HEK293 (cell line): ENCODE measurements at regions not wholly inside any gene's neighbourhood (a gene's known extent, or its start where the extent isn't known, plus 50 kb on each side); places are given as distances from the start of the nearest gene placed in this dataset.

ENCODE experiments used
- CTCF ChIA-PET: fragments of 350-600 bp; formaldehyde crosslinking; extraction: SDS; loops from one replicate; lab custom pipeline; 2021; ENCODE audit warnings: antibody characterized with exemption; lab: Yijun Ruan, JAX
- POLR2A ChIA-PET: fragments of 300-600 bp; formaldehyde crosslinking; extraction: SDS; loops from one replicate; lab custom pipeline; 2020; ENCODE audit warnings: antibody characterized with exemption, inconsistent platforms; lab: Yijun Ruan, JAX
- H3K27ac ChIP-seq: fragments of 200-500 bp; sonication (Bioruptor generic); 2 replicates; pipeline ENCODE4 v1.5.1; 2014; ENCODE audit warnings: low read depth, low read length, control low read depth, inconsistent platforms; ENCODE audit errors: extremely low read depth
- H3K36me3 ChIP-seq, 2 experiments: fragments of 200-500 bp in 1 of 2; sonication (Bioruptor generic) in 1 of 2; 1 replicate in 1 of 2; 2 replicates in 1 of 2; pipeline ENCODE4 v1.5.1; 2014 to 2017; ENCODE audit warnings: inconsistent platforms in 2 of 2, low read length in 2 of 2; ENCODE audit not compliant: control insufficient read depth in 2 of 2, insufficient read depth in 1 of 2
- H3K4me1 ChIP-seq: fragments of 200-500 bp; sonication (Bioruptor generic); 2 replicates; pipeline ENCODE4 v1.5.1; 2014; ENCODE audit warnings: mild to moderate bottlenecking, low read length, inconsistent platforms; ENCODE audit not compliant: control insufficient read depth, insufficient read depth
- H3K4me3 ChIP-seq: 2 replicates; pipeline ENCODE4 v1.5.1; 2011; ENCODE audit warnings: low read depth, mild to moderate bottlenecking, control low read depth, low read length, moderate library complexity
- H3K9me3 ChIP-seq: fragments of 200-500 bp; sonication (Bioruptor generic); 2 replicates; pipeline ENCODE4 v1.5.1; 2014; ENCODE audit warnings: low read depth, low read length, inconsistent platforms; ENCODE audit not compliant: control insufficient read depth, insufficient read depth
- BCL11A ChIP-seq: fragments of 450-650 bp; formaldehyde crosslinking; IDR thresholded peaks from 2 replicates; pipeline ENCODE4 v1.5.1; 2016; ENCODE audit warnings: low read depth, missing biosample characterization, missing genetic modification characterization
- HOXD13 ChIP-seq: sonication (generic); formaldehyde crosslinking; IDR thresholded peaks from 2 replicates; pipeline ENCODE4 v1.8.0; 2022; ENCODE audit warnings: missing genetic modification reagents, borderline replicate concordance
- OSR2 ChIP-seq: fragments of 450-650 bp; formaldehyde crosslinking; IDR thresholded peaks from 2 replicates; pipeline ENCODE4 v1.5.1; 2016; ENCODE audit warnings: missing biosample characterization, missing genetic modification characterization
- PATZ1 ChIP-seq: fragments of 450-650 bp; formaldehyde crosslinking; IDR thresholded peaks from 2 replicates; pipeline ENCODE4 v1.5.1; 2016; ENCODE audit warnings: missing biosample characterization, missing genetic modification characterization
- SALL2 ChIP-seq: fragments of 450-650 bp; formaldehyde crosslinking; IDR thresholded peaks from 2 replicates; pipeline ENCODE4 v1.5.0; 2017; ENCODE audit warnings: missing biosample characterization, mild to moderate bottlenecking, missing genetic modification characterization, borderline replicate concordance
- SCRT2 ChIP-seq: fragments of 450-650 bp; formaldehyde crosslinking; IDR thresholded peaks from 2 replicates; pipeline ENCODE4 v1.5.1; 2016; ENCODE audit warnings: missing biosample characterization, missing genetic modification characterization
- SP3 ChIP-seq: fragments of 450-650 bp; formaldehyde crosslinking; IDR thresholded peaks from 2 replicates; pipeline ENCODE4 v1.5.1; 2016; ENCODE audit warnings: missing biosample characterization, missing genetic modification characterization
- TRIM28 ChIP-seq: IDR thresholded peaks from 2 replicates; pipeline ENCODE4 v1.6.1; 2011; ENCODE audit warnings: low read length, control low read depth, borderline replicate concordance
- ZFP69B ChIP-seq: fragments of 450-650 bp; formaldehyde crosslinking; IDR thresholded peaks from 2 replicates; pipeline ENCODE4 v1.5.1; 2016; ENCODE audit warnings: missing biosample characterization, missing genetic modification characterization
- ZNF138 ChIP-seq: fragments of 450-650 bp; formaldehyde crosslinking; IDR thresholded peaks from 2 replicates; pipeline ENCODE4 v1.5.1; 2016; ENCODE audit warnings: missing biosample characterization, missing genetic modification characterization, borderline replicate concordance
- ZNF274 ChIP-seq, 2 experiments: fragments of 200-500 bp in 1 of 2; fragments of 450-650 bp in 1 of 2; sonication (Bioruptor generic) in 1 of 2; formaldehyde crosslinking in 1 of 2; IDR thresholded peaks; 2 replicates each; pipeline versions ENCODE4 v1.5.1 to v1.6.1; 2014 to 2016; ENCODE audit warnings: borderline replicate concordance in 1 of 2, inconsistent platforms in 1 of 2, low read length in 1 of 2, missing biosample characterization in 1 of 2, missing genetic modification characterization in 1 of 2
- ZNF311 ChIP-seq: fragments of 450-650 bp; formaldehyde crosslinking; IDR thresholded peaks from 2 replicates; pipeline ENCODE4 v1.5.1; 2017; ENCODE audit warnings: missing biosample characterization, missing genetic modification characterization, borderline replicate concordance
- ZNF324 ChIP-seq: fragments of 450-650 bp; formaldehyde crosslinking; IDR thresholded peaks from 2 replicates; pipeline ENCODE4 v1.5.1; 2016; ENCODE audit warnings: missing biosample characterization, missing genetic modification characterization
- ZNF629 ChIP-seq: fragments of 450-650 bp; formaldehyde crosslinking; IDR thresholded peaks from 2 replicates; pipeline ENCODE4 v1.5.1; 2017; ENCODE audit warnings: missing biosample characterization, missing genetic modification characterization
- TF ChIP-seq, protein P1 (sequence below): fragments of 450-650 bp; formaldehyde crosslinking; IDR thresholded peaks from 2 replicates; pipeline ENCODE4 v1.5.1; 2016; ENCODE audit warnings: missing biosample characterization, missing genetic modification characterization, borderline replicate concordance
- TF ChIP-seq, protein P2 (sequence below): fragments of 450-650 bp; IDR thresholded peaks from 2 replicates; pipeline ENCODE4 v1.5.1; 2018; ENCODE audit warnings: missing biosample characterization, missing genetic modification characterization
- TF ChIP-seq, protein P3 (sequence below): fragments of 450-650 bp; formaldehyde crosslinking; IDR thresholded peaks from 2 replicates; pipeline ENCODE4 v1.5.1; 2017; ENCODE audit warnings: missing biosample characterization, missing genetic modification characterization
- TF ChIP-seq, protein P4 (sequence below): fragments of 450-650 bp; formaldehyde crosslinking; IDR thresholded peaks from 2 replicates; pipeline ENCODE4 v1.5.1; 2016; ENCODE audit warnings: missing biosample characterization, missing genetic modification characterization
- TF ChIP-seq, protein P5 (sequence below): fragments of 450-650 bp; formaldehyde crosslinking; IDR thresholded peaks from 2 replicates; pipeline ENCODE4 v1.5.1; 2016; ENCODE audit warnings: missing biosample characterization, missing genetic modification characterization

DNA sequence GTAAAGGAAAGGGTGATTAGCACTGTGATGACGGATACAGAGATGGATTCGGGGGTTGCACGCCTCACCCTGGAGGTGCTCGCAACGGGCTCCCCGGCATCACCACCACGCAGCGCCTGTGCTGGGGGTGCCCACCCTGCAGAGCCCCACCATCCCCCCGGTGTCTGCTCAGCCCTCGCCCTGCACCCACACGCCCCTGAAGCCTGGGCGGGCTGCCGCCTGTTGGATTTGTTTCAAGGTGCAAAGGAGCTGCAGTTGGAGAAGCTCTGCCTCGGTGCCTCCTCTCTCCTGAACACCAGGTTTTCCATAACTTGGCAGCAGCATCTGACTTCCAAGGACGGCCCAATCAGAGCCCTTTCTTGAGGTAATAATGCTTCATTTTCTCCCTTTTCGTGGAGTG is 106.1 kb upstream of the TMEM132D start (continued):
- TF ChIP-seq, protein P1, sequence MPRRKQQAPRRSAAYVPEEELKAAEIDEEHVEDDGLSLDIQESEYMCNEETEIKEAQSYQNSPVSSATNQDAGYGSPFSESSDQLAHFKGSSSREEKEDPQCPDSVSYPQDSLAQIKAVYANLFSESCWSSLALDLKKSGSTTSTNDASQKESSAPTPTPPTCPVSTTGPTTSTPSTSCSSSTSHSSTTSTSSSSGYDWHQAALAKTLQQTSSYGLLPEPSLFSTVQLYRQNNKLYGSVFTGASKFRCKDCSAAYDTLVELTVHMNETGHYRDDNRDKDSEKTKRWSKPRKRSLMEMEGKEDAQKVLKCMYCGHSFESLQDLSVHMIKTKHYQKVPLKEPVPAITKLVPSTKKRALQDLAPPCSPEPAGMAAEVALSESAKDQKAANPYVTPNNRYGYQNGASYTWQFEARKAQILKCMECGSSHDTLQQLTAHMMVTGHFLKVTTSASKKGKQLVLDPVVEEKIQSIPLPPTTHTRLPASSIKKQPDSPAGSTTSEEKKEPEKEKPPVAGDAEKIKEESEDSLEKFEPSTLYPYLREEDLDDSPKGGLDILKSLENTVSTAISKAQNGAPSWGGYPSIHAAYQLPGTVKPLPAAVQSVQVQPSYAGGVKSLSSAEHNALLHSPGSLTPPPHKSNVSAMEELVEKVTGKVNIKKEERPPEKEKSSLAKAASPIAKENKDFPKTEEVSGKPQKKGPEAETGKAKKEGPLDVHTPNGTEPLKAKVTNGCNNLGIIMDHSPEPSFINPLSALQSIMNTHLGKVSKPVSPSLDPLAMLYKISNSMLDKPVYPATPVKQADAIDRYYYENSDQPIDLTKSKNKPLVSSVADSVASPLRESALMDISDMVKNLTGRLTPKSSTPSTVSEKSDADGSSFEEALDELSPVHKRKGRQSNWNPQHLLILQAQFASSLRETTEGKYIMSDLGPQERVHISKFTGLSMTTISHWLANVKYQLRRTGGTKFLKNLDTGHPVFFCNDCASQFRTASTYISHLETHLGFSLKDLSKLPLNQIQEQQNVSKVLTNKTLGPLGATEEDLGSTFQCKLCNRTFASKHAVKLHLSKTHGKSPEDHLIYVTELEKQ (tag by site-specific recombination): no peak
- TF ChIP-seq TRIM28 (no peak), OSR2 (tag by site-specific recombination) (no peak), ZNF629 (tag by site-specific recombination) (no peak), SCRT2 (tag by site-specific recombination) (no peak), SP3 (tag by site-specific recombination) (no peak), BCL11A (tag by site-specific recombination) (no peak), ZNF311 (tag by site-specific recombination) (no peak), PATZ1 (tag by site-specific recombination) (no peak), SALL2 (no peak), ZNF324 (tag by site-specific recombination) (no peak)
- TF ChIP-seq, protein P2, sequence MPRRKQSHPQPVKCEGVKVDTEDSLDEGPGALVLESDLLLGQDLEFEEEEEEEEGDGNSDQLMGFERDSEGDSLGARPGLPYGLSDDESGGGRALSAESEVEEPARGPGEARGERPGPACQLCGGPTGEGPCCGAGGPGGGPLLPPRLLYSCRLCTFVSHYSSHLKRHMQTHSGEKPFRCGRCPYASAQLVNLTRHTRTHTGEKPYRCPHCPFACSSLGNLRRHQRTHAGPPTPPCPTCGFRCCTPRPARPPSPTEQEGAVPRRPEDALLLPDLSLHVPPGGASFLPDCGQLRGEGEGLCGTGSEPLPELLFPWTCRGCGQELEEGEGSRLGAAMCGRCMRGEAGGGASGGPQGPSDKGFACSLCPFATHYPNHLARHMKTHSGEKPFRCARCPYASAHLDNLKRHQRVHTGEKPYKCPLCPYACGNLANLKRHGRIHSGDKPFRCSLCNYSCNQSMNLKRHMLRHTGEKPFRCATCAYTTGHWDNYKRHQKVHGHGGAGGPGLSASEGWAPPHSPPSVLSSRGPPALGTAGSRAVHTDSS (tag by site-specific recombination): no peak
- TF ChIP-seq, protein P3, sequence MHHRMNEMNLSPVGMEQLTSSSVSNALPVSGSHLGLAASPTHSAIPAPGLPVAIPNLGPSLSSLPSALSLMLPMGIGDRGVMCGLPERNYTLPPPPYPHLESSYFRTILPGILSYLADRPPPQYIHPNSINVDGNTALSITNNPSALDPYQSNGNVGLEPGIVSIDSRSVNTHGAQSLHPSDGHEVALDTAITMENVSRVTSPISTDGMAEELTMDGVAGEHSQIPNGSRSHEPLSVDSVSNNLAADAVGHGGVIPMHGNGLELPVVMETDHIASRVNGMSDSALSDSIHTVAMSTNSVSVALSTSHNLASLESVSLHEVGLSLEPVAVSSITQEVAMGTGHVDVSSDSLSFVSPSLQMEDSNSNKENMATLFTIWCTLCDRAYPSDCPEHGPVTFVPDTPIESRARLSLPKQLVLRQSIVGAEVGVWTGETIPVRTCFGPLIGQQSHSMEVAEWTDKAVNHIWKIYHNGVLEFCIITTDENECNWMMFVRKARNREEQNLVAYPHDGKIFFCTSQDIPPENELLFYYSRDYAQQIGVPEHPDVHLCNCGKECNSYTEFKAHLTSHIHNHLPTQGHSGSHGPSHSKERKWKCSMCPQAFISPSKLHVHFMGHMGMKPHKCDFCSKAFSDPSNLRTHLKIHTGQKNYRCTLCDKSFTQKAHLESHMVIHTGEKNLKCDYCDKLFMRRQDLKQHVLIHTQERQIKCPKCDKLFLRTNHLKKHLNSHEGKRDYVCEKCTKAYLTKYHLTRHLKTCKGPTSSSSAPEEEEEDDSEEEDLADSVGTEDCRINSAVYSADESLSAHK: no peak

- no peaks in the 10 kb centered on the region for H3K9me3 ChIP-seq
- no peak for TF ChIP-seq HOXD13
- no peak for TF ChIP-seq ZFP69B
- TF ChIP-seq SALL2: no peak
- TF ChIP-seq, protein P4, sequence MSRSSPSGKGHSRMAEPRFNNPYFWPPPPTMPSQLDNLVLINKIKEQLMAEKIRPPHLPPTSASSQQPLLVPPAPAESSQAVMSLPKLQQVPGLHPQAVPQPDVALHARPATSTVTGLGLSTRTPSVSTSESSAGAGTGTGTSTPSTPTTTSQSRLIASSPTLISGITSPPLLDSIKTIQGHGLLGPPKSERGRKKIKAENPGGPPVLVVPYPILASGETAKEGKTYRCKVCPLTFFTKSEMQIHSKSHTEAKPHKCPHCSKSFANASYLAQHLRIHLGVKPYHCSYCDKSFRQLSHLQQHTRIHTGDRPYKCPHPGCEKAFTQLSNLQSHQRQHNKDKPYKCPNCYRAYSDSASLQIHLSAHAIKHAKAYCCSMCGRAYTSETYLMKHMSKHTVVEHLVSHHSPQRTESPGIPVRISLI: no peak
- no peak for TF ChIP-seq ZNF138
- TF ChIP-seq, protein P5, sequence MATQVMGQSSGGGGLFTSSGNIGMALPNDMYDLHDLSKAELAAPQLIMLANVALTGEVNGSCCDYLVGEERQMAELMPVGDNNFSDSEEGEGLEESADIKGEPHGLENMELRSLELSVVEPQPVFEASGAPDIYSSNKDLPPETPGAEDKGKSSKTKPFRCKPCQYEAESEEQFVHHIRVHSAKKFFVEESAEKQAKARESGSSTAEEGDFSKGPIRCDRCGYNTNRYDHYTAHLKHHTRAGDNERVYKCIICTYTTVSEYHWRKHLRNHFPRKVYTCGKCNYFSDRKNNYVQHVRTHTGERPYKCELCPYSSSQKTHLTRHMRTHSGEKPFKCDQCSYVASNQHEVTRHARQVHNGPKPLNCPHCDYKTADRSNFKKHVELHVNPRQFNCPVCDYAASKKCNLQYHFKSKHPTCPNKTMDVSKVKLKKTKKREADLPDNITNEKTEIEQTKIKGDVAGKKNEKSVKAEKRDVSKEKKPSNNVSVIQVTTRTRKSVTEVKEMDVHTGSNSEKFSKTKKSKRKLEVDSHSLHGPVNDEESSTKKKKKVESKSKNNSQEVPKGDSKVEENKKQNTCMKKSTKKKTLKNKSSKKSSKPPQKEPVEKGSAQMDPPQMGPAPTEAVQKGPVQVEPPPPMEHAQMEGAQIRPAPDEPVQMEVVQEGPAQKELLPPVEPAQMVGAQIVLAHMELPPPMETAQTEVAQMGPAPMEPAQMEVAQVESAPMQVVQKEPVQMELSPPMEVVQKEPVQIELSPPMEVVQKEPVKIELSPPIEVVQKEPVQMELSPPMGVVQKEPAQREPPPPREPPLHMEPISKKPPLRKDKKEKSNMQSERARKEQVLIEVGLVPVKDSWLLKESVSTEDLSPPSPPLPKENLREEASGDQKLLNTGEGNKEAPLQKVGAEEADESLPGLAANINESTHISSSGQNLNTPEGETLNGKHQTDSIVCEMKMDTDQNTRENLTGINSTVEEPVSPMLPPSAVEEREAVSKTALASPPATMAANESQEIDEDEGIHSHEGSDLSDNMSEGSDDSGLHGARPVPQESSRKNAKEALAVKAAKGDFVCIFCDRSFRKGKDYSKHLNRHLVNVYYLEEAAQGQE (tag by site-specific recombination): no peak
- TF ChIP-seq ZNF274 (IDR thresholded peaks at IDR 0.05; ENCODE audit: low read length): no peak
- TF ChIP-seq ZNF274 (tag by site-specific recombination; IDR thresholded peaks at IDR 0.05; ENCODE audit: borderline replicate concordance): no peak
Observed at GRCh38 chr12:130011611-130012385, 108.0 kb upstream of the TMEM132D start.

More at GRCh38 chr12:130011611-130012385, 108.0 kb upstream of the TMEM132D start:
- Histone ChIP-seq H3K4me3 (no peak overlapping the region), H3K4me1 (no peaks in the 10 kb centered on the region), H3K36me3 (no peaks in the 10 kb centered on the region), H3K27ac (no peak overlapping the region)
- CTCF ChIA-PET: interaction anchor here (0.6 kb wide), 1 partner anchor 1137 kb away, joined by 3 read pairs; no protein-coding TSS in a partner anchor
- POLR2A ChIA-PET: no interaction called here
